OCI-LY7 (cell line): ENCODE measurements at regions not wholly inside any gene's neighbourhood (a gene's known extent, or its start where the extent isn't known, plus 50 kb on each side); places are given as distances from the start of the nearest gene placed in this dataset.

Source experiments
- BruUV-seq: library from RNA; stranded (reverse); fragments of 400-500 nt; replicated peaks from 2 replicates; lab custom pipeline; 2021; lab: Mats Ljungman, UMichigan
- CTCF ChIA-PET: fragments of 300-600 bp; sonication (Branson Sonifier 250); formaldehyde crosslinking; loops from one replicate; lab custom pipeline; 2022; ENCODE audit warnings: antibody characterized with exemption; ENCODE audit not compliant: unreplicated experiment; lab: Charles Lee
- POLR2A ChIA-PET: fragments of 300-600 bp; sonication (Branson Sonifier 250); formaldehyde crosslinking; loops from one replicate; lab custom pipeline; 2022; ENCODE audit warnings: antibody characterized with exemption; lab: Charles Lee
- DNase-seq: peaks from one replicate; pipeline ENCODE4 v3.0.0-alpha.2; 2015; ENCODE audit warnings: low spot score
- H2AFZ ChIP-seq: fragments of 200-600 bp; sonication (generic), shearing (Covaris generic); 2 replicates; pipeline ENCODE4 v1.6.1; 2014; ENCODE audit warnings: mild to moderate bottlenecking, antibody characterized with exemption, low read length, moderate library complexity
- H3K27ac ChIP-seq: fragments of 200-600 bp; sonication (generic); 2 replicates; pipeline ENCODE4 v1.5.1; 2014; ENCODE audit warnings: mixed run types, low read depth, mild to moderate bottlenecking, moderate library complexity, low read length, inconsistent platforms; ENCODE audit not compliant: poor library complexity, severe bottlenecking
- H3K36me3 ChIP-seq: fragments of 200-600 bp; sonication (generic); 2 replicates; pipeline ENCODE4 v1.6.1; 2014; ENCODE audit warnings: mild to moderate bottlenecking, antibody characterized with exemption, low read length, moderate library complexity, mixed read lengths; ENCODE audit not compliant: insufficient read depth
- H3K4me1 ChIP-seq: fragments of 200-600 bp; sonication (generic); 2 replicates; pipeline ENCODE4 v1.5.1; 2014; ENCODE audit warnings: mild to moderate bottlenecking, low read length; ENCODE audit not compliant: insufficient read depth, poor library complexity, severe bottlenecking
- H3K4me2 ChIP-seq: fragments of 200-600 bp; sonication (generic); 2 replicates; pipeline ENCODE4 v1.6.1; 2014; ENCODE audit warnings: mild to moderate bottlenecking, low read length
- H3K4me3 ChIP-seq: fragments of 200-600 bp; sonication (generic); 2 replicates; pipeline ENCODE4 v1.5.1; 2014; ENCODE audit warnings: mild to moderate bottlenecking, low read depth, low read length; ENCODE audit not compliant: poor library complexity, severe bottlenecking
- H3K79me2 ChIP-seq: fragments of 200-600 bp; sonication (generic); 2 replicates; pipeline ENCODE4 v1.6.1; 2016; ENCODE audit warnings: low read depth, mild to moderate bottlenecking, low read length, moderate library complexity, mixed read lengths; ENCODE audit not compliant: insufficient read depth
- H3K9me2 ChIP-seq: fragments of 200-600 bp; sonication (generic); 2 replicates; pipeline ENCODE4 v1.6.1; 2016; ENCODE audit warnings: mild to moderate bottlenecking, low read length, mixed read lengths; ENCODE audit not compliant: insufficient read depth
- H3K9me3 ChIP-seq: fragments of 200-600 bp; sonication (generic); 2 replicates; pipeline ENCODE4 v1.6.1; 2014; ENCODE audit warnings: mild to moderate bottlenecking, mixed run types, low read length, mixed read lengths
- H4K20me1 ChIP-seq: fragments of 200-600 bp; sonication (generic); 2 replicates; pipeline ENCODE4 v1.6.1; 2014; ENCODE audit warnings: mild to moderate bottlenecking, antibody characterized with exemption, low read length, moderate library complexity, mixed read lengths; ENCODE audit not compliant: insufficient read depth
- EZH2phosphoT487 ChIP-seq: fragments of 200-600 bp; sonication (generic); IDR thresholded peaks from 2 replicates; pipeline ENCODE4 v1.6.1; 2018; ENCODE audit warnings: low read depth, borderline replicate concordance, mild to moderate bottlenecking, mixed run types, antibody characterized with exemption, low read length, moderate library complexity, mixed read lengths
- intact Hi-C: fragments of 100-400 bp; cut with micrococcal nuclease; formaldehyde crosslinking; loops from one replicate; pipeline ENCODE4 v1.10.0; 2022; ENCODE audit not compliant: unreplicated experiment
- TF ChIP-seq, protein P1 (sequence below): fragments of 200-600 bp; sonication (generic); conservative IDR thresholded peaks from 2 replicates; pipeline ENCODE4 v1.5.1; 2014; ENCODE audit warnings: mild to moderate bottlenecking, antibody characterized with exemption, low read length, moderate library complexity, mixed read lengths

DNA sequence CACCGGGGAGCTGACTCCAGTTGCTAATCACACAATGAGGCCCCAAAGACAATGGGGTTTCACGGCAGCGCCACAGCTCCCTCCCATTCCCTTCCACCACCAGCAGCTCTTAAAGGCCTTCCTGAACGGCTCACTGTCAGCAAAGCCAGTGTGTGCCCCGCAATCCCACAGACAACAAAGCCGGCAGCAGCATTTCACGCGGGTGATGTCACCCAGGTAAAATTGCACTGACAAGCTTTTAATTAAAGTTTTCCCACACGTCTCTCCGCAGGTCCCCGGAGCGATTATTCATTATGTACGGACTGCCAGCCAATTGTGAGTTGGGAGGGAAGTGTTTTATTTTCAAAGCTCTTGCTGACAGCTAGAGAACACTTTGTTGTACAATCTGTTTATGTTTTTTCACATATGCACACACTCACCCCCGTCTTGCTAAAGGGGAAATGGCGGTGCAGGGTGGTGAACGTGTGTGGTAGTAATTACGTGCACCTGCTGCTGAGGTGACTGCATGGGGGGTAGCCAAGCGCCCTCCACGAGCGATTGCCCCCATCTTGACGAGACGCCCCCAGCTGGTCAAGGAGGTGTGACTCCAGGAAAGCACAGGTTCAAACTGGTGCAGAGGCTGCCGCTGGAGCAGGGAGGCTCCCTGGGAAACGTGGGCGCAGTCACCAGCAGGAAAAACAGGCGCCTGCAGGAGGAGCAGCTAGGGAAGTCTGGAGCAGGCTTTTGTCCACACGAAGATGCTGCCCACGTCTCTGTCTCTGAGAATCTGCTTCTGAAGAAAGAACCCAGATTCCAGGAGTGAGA, 65.0 kb downstream of the IRX2 start:
- Histone ChIP-seq H3K36me3 (no peaks in the 10 kb centered on the region), H4K20me1 (no peaks in the 10 kb centered on the region), H3K9me3 (no peaks in the 10 kb centered on the region), H3K4me1 (no peaks in the 10 kb centered on the region), H3K4me2 (no peak overlapping the region), H3K9me2 (no peaks in the 10 kb centered on the region), H3K4me3 (no peak overlapping the region), H3K27ac (no peak overlapping the region), H2AFZ (no peak overlapping the region), H3K79me2 (no peaks in the 10 kb centered on the region)
- no TSS peak for BruUV-seq
- intact Hi-C loops, result no loop called here
- TF ChIP-seq, protein P1, sequence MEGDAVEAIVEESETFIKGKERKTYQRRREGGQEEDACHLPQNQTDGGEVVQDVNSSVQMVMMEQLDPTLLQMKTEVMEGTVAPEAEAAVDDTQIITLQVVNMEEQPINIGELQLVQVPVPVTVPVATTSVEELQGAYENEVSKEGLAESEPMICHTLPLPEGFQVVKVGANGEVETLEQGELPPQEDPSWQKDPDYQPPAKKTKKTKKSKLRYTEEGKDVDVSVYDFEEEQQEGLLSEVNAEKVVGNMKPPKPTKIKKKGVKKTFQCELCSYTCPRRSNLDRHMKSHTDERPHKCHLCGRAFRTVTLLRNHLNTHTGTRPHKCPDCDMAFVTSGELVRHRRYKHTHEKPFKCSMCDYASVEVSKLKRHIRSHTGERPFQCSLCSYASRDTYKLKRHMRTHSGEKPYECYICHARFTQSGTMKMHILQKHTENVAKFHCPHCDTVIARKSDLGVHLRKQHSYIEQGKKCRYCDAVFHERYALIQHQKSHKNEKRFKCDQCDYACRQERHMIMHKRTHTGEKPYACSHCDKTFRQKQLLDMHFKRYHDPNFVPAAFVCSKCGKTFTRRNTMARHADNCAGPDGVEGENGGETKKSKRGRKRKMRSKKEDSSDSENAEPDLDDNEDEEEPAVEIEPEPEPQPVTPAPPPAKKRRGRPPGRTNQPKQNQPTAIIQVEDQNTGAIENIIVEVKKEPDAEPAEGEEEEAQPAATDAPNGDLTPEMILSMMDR, result no peak
- no peak for TF ChIP-seq EZH2phosphoT487
- POLR2A ChIA-PET, result interaction anchor here (1.0 kb wide), 1 partner anchor 26 kb away, joined by 4 read pairs; no protein-coding TSS in a partner anchor
- DNase-seq, result no peak
- CTCF ChIA-PET, result no interaction called here

GRCh38 chr5:2685651-2686272, 65.7 kb downstream of the IRX2 start:
- CTCF ChIA-PET, result no interaction called here
- no peak overlapping the region for H3K4me3 ChIP-seq
- no peak overlapping the region for H3K4me2 ChIP-seq
- H3K9me3 ChIP-seq, result no peaks in the 10 kb centered on the region
- no peak for DNase-seq
- no peak for TF ChIP-seq EZH2phosphoT487
- TF ChIP-seq, protein P1, result no peak
- BruUV-seq, result no TSS peak
- H4K20me1 ChIP-seq, result no peaks in the 10 kb centered on the region
- no peaks in the 10 kb centered on the region for H3K36me3 ChIP-seq
- intact Hi-C loops, result no loop called here
- no peak overlapping the region for H3K27ac ChIP-seq
- H3K79me2 ChIP-seq, result no peaks in the 10 kb centered on the region
- H2AFZ ChIP-seq, result no peak overlapping the region
- H3K9me2 ChIP-seq, result no peaks in the 10 kb centered on the region
- POLR2A ChIA-PET, result interaction anchor here (1.0 kb wide), 1 partner anchor 25 kb away, joined by 4 read pairs; no protein-coding TSS in a partner anchor
- no peaks in the 10 kb centered on the region for H3K4me1 ChIP-seq

GRCh38 chr5:2684606-2685005, 66.9 kb downstream of the IRX2 start:
- H3K4me1 ChIP-seq, result no peaks in the 10 kb centered on the region
- no peak overlapping the region for H3K4me3 ChIP-seq
- DNase-seq, result no peak
- no peaks in the 10 kb centered on the region for H3K79me2 ChIP-seq
- no peaks in the 10 kb centered on the region for H3K9me3 ChIP-seq
- no peaks in the 10 kb centered on the region for H3K9me2 ChIP-seq
- no peak overlapping the region for H2AFZ ChIP-seq
- H3K4me2 ChIP-seq, result no peak overlapping the region
- TF ChIP-seq, protein P1, result no peak
- TF ChIP-seq EZH2phosphoT487, result no peak
- no peaks in the 10 kb centered on the region for H4K20me1 ChIP-seq
- CTCF ChIA-PET, result no interaction called here
- no peaks in the 10 kb centered on the region for H3K36me3 ChIP-seq
- POLR2A ChIA-PET, result no interaction called here
- no peak overlapping the region for H3K27ac ChIP-seq
- BruUV-seq, result no TSS peak
- intact Hi-C loops, result no loop called here
